OCI-LY3 (cell line): ENCODE measurements at regions not wholly inside any gene's neighbourhood (a gene's known extent, or its start where the extent isn't known, plus 50 kb on each side); places are given as distances from the start of the nearest gene placed in this dataset.

ENCODE experiments used
- H2AFZ ChIP-seq: fragments of 200-600, 300-600 bp; shearing (Covaris generic); 2 replicates; pipeline ENCODE4 v1.6.0; 2014; ENCODE audit warnings: antibody characterized with exemption, low read depth, low read length
- H3K27ac ChIP-seq: fragments of 200-600, 300-600 bp; sonication (generic); 2 replicates; pipeline ENCODE4 v1.5.1; 2014; ENCODE audit warnings: mild to moderate bottlenecking, low read length, moderate library complexity, mixed read lengths
- H3K27me3 ChIP-seq: fragments of 200-600, 300-600 bp; sonication (generic); 2 replicates; pipeline ENCODE4 v1.6.1; 2014; ENCODE audit warnings: low read depth, low read length, mixed read lengths
- H3K36me3 ChIP-seq: fragments of 200-600, 300-600 bp; sonication (generic); replicated peaks from 2 replicates; pipeline ENCODE3; 2014; ENCODE audit warnings: low read depth, low read length, mixed read lengths
- H3K4me1 ChIP-seq: fragments of 300-600, 200-600 bp; sonication (generic); 2 replicates; pipeline ENCODE4 v1.6.1; 2014; ENCODE audit warnings: low read length, mixed read lengths
- H3K4me2 ChIP-seq: fragments of 200-600, 300-600 bp; sonication (generic); 2 replicates; pipeline ENCODE4 v1.6.1; 2014; ENCODE audit warnings: low read length, mixed read lengths
- H3K4me3 ChIP-seq: fragments of 300-600, 200-600 bp; sonication (generic); 2 replicates; pipeline ENCODE4 v1.5.1; 2014; ENCODE audit warnings: antibody characterized with exemption, mild to moderate bottlenecking, low read length, moderate library complexity
- H3K79me2 ChIP-seq: fragments of 300-600, 200-600 bp; shearing (Covaris generic); 2 replicates; pipeline ENCODE4 v1.6.1; 2014; ENCODE audit warnings: mild to moderate bottlenecking, low read length, mixed read lengths
- H3K9ac ChIP-seq: fragments of 300-600, 200-600 bp; shearing (Covaris generic); 2 replicates; pipeline ENCODE4 v1.6.0; 2014; ENCODE audit warnings: mild to moderate bottlenecking, low read length, moderate library complexity
- H3K9me3 ChIP-seq: fragments of 200-600, 300-600 bp; shearing (Covaris generic); 2 replicates; pipeline ENCODE4 v1.6.1; 2014; ENCODE audit warnings: low read length, mixed read lengths; ENCODE audit not compliant: insufficient read depth
- H4K20me1 ChIP-seq: fragments of 200-600, 300-600 bp; sonication (generic); 2 replicates; pipeline ENCODE4 v1.6.1; 2016; ENCODE audit warnings: low read length, mixed read lengths; ENCODE audit not compliant: insufficient read depth
- CTCF ChIP-seq: fragments of 200-600, 300-600 bp; sonication (generic); IDR thresholded peaks from 2 replicates; pipeline ENCODE4 v1.5.1; 2014; ENCODE audit warnings: antibody characterized with exemption, low read length, low read depth
- EZH2phosphoT487 ChIP-seq: fragments of 200-600 bp; shearing (Covaris generic); IDR thresholded peaks from 2 replicates; pipeline ENCODE4 v1.6.1; 2018; ENCODE audit warnings: antibody characterized with exemption, mixed run types, low read depth

GRCh38 chr4:96603641-96604040 is 763.7 kb downstream of the PDHA2 start:
- no peaks in the 10 kb centered on the region for H4K20me1 ChIP-seq
- H3K27ac ChIP-seq = no peak overlapping the region
- no peak overlapping the region for H3K4me2 ChIP-seq
- H3K9ac ChIP-seq = no peak overlapping the region
- H2AFZ ChIP-seq = no peak overlapping the region
- H3K27me3 ChIP-seq = no peaks in the 10 kb centered on the region
- H3K4me3 ChIP-seq = no peak overlapping the region
- H3K36me3 ChIP-seq = no peaks in the 10 kb centered on the region
- H3K4me1 ChIP-seq = no peaks in the 10 kb centered on the region
- no peak for TF ChIP-seq EZH2phosphoT487
- TF ChIP-seq CTCF = no peak
- H3K79me2 ChIP-seq = no peaks in the 10 kb centered on the region
- no peaks in the 10 kb centered on the region for H3K9me3 ChIP-seq

GRCh38 chr4:96606451-96606850 is 766.6 kb downstream of the PDHA2 start:
- no peaks in the 10 kb centered on the region for H3K9me3 ChIP-seq
- TF ChIP-seq EZH2phosphoT487 = no peak
- no peak for TF ChIP-seq CTCF
- H3K4me1 ChIP-seq = no peaks in the 10 kb centered on the region
- no peak overlapping the region for H2AFZ ChIP-seq
- H3K36me3 ChIP-seq = no peaks in the 10 kb centered on the region
- no peak overlapping the region for H3K27ac ChIP-seq
- H3K9ac ChIP-seq = no peak overlapping the region
- no peaks in the 10 kb centered on the region for H3K79me2 ChIP-seq
- no peaks in the 10 kb centered on the region for H3K27me3 ChIP-seq
- H3K4me3 ChIP-seq = no peak overlapping the region
- H3K4me2 ChIP-seq = no peak overlapping the region
- H4K20me1 ChIP-seq = no peaks in the 10 kb centered on the region

- no peak overlapping the region for H3K4me2 ChIP-seq
- H3K9ac ChIP-seq = no peak overlapping the region
- TF ChIP-seq EZH2phosphoT487 (no peak), CTCF (no peak)
- H3K27ac ChIP-seq = no peak overlapping the region
- H2AFZ ChIP-seq = no peak overlapping the region
- H3K4me1 ChIP-seq = no peaks in the 10 kb centered on the region
- H3K79me2 ChIP-seq = no peaks in the 10 kb centered on the region
- no peaks in the 10 kb centered on the region for H3K36me3 ChIP-seq
- no peaks in the 10 kb centered on the region for H3K27me3 ChIP-seq
- H4K20me1 ChIP-seq = no peaks in the 10 kb centered on the region
- H3K9me3 ChIP-seq = no peaks in the 10 kb centered on the region
- H3K4me3 ChIP-seq = no peak overlapping the region
These were observed 786.1 kb downstream of the PDHA2 start for GRCh38 chr4:96626023-96626422.

GRCh38 chr4:96630839-96631238 is 790.9 kb downstream of the PDHA2 start:
- no peaks in the 10 kb centered on the region for H3K9me3 ChIP-seq
- no peaks in the 10 kb centered on the region for H3K79me2 ChIP-seq
- H3K36me3 ChIP-seq = no peaks in the 10 kb centered on the region
- H3K9ac ChIP-seq = no peak overlapping the region
- H3K4me1 ChIP-seq = no peaks in the 10 kb centered on the region
- TF ChIP-seq CTCF (no peak), EZH2phosphoT487 (no peak)
- no peaks in the 10 kb centered on the region for H3K27me3 ChIP-seq
- H2AFZ ChIP-seq = no peak overlapping the region
- no peaks in the 10 kb centered on the region for H4K20me1 ChIP-seq
- no peak overlapping the region for H3K4me3 ChIP-seq
- no peak overlapping the region for H3K4me2 ChIP-seq
- H3K27ac ChIP-seq = no peak overlapping the region
